ENCODE measurements at regions not wholly inside any gene's neighbourhood (a gene's known extent, or its start where the extent isn't known, plus 50 kb on each side); places are given as distances from the start of the nearest gene placed in this dataset.

DNA sequence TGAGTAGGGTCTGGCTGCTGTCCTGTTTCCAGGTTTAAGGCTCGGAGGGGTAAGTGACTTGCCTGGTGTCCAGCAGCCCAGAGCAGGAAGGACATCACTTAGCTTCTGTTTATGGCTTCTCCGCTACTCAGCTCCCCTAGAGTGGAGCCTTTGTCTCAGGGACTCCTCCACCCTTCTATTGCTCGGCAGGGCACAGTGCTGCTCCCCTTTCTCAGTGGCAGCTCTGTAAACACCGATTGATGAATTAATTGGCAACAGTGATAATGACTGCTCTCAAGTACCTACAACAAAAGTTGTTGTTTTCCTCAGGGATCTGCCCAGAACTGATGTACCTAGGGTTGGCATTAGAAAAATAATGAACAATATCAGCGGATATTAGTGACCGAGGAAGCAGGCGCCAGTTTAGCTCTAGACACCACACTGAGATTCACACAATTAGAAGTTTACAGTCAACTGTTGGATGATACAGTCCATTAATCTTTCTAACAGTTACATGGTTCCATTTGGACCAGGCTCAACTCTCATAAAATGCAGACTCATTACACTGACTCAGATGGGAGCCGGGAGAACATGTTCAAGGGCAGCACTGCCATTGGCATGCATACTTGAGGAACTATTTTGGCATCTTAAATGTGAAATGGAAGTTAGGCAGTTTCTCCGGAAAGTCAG is 265.7 kb downstream of the MTX2 start:
- TF ChIP-seq, protein P1, sequence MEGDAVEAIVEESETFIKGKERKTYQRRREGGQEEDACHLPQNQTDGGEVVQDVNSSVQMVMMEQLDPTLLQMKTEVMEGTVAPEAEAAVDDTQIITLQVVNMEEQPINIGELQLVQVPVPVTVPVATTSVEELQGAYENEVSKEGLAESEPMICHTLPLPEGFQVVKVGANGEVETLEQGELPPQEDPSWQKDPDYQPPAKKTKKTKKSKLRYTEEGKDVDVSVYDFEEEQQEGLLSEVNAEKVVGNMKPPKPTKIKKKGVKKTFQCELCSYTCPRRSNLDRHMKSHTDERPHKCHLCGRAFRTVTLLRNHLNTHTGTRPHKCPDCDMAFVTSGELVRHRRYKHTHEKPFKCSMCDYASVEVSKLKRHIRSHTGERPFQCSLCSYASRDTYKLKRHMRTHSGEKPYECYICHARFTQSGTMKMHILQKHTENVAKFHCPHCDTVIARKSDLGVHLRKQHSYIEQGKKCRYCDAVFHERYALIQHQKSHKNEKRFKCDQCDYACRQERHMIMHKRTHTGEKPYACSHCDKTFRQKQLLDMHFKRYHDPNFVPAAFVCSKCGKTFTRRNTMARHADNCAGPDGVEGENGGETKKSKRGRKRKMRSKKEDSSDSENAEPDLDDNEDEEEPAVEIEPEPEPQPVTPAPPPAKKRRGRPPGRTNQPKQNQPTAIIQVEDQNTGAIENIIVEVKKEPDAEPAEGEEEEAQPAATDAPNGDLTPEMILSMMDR (conservative IDR thresholded peaks at IDR 0.05; ENCODE audit: low read depth, low read length), result no peak
- no peak overlapping the region for H3K4me3 ChIP-seq (ENCODE audit: low read depth, low read length)
- peak; percentile 66 for DNase-seq (ENCODE audit: low read depth)

DNA sequence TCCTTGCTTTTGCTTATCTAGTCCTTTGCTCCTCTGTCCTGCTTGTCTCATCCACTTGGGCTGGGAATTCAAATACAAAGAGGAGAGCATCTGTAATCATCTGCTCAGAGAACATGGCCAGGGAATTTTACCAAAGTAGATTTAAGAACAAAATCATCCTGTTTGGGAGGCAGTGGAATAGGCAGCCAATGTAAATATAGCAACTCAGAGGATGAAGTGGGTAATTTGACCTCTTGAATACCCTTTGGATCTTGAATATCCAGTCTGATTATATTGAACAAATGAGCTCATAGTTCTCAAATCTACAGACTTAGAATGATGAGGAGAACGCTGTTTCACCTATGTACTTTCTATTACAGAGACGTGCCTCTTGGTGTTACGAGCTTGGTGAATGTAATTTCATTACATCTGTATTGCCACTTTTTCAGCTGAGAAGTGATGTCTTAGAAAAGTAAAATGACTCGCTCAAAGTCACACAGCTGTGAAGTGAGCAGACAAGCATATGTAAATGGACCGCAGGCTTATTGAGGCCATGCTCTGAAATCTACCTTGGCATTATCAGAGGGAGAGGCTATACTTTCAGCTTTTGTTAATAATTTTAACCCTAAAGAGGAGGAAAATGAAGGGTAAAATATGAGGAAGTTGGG is 266.3 kb downstream of the MTX2 start:
- DNase-seq (ENCODE audit: low read depth), result no peak
- TF ChIP-seq, protein P1 (conservative IDR thresholded peaks at IDR 0.05; ENCODE audit: low read depth, low read length), result no peak
- no peak overlapping the region for H3K4me3 ChIP-seq (ENCODE audit: low read depth, low read length)

DNA sequence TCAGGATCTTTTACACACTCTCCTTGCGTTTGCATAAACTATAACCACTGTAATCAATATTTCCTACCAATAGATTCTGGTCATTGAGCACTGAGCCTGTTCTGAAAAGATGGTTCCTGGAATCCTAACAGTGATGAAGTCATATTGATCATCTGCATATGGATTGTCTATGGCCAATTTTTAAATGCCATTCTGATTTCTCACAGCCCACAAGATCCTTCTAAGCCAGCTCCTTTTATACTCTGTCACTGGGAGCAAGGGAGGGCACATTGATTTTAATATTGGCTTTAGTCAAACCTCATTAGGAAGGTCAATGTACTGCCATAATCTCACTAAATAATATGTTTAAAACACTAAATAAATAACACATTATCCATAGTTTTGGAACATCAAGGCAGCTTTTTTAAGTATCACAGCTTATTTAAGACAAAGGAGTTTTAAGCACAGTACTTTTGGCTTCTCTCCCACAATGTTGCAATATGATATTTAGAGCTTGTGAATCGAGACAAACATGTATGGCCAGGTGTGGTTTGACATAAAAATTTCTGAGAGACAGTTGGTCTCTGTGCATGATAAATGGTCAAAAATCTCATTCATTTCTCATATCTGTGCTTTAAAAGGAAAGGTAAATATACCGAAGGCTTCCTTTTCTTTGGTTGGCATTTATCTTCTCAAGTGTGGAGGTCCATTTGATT is 267.3 kb downstream of the MTX2 start:
- no peak for DNase-seq (ENCODE audit: low read depth)
- TF ChIP-seq, protein P1 (conservative IDR thresholded peaks at IDR 0.05; ENCODE audit: low read depth, low read length), result no peak
- no peak overlapping the region for H3K4me3 ChIP-seq (ENCODE audit: low read depth, low read length)

DNA sequence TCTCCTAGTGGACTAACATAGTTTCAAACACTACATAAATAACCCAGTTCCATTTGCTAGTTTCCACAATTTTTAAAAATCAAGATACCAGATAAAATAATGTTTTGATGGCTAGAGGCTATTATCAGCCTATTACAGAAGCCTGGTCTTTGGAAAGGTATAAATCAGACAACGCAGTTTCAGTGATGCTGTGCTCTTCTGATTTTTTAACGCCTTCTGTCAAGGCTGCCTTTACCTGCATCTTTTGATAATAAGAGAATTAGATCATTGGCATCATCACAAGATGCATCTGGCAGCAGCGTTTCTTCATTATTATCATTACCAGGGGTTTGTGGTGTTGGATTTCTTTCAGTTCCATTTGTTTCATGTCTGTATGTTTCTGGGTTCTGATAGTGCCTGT is 268.7 kb downstream of the MTX2 start:
- TF ChIP-seq, protein P1 (conservative IDR thresholded peaks at IDR 0.05; ENCODE audit: low read depth, low read length), result no peak
- DNase-seq (ENCODE audit: low read depth), result no peak
- H3K4me3 ChIP-seq (ENCODE audit: low read depth, low read length), result no peak overlapping the region

DNA sequence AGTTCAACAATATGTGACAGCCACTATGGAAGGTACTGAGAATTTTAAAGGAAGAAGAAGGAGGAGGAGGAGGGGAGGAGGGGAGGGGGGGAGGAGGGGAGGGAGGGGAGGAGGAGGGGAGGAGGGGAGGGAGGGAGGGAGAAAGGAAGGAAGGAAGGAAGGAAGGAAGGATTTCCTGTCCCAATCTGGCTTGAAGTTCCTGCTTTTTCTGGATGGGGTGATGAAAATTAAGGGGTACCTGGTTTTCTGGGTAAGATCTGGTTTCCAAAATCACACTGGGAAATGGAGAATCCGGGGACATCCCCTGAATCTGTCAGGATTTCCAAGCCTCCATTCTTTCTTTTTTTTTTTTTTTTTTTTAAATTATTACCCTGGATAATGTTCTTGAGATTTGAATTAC is 271.8 kb downstream of the MTX2 start:
- TF ChIP-seq, protein P1 (conservative IDR thresholded peaks at IDR 0.05; ENCODE audit: low read depth, low read length), result no peak
- DNase-seq (ENCODE audit: low read depth), result no peak
- no peak overlapping the region for H3K4me3 ChIP-seq (ENCODE audit: low read depth, low read length)

DNA sequence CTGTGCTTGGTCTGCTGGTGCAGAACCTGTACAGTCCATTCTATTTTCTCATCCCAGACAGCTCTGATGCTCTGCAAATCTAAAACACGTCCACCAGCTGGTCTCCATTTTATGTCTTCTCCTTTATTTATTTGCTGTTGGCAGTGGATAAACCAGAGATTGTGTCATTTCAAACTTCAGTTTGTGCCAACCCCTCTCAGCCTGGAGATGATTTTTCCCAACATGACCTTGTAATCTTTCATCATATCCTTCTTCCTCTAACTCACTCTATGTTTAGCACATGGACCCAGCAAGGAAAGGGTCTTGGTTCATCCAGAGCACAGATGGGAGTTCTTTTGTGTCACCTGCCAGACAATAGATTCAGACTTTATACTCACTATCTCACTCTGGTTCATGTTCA is 273.2 kb downstream of the MTX2 start:
- no peak for DNase-seq (ENCODE audit: low read depth)
- no peak overlapping the region for H3K4me3 ChIP-seq (ENCODE audit: low read depth, low read length)
- TF ChIP-seq, protein P1 (conservative IDR thresholded peaks at IDR 0.05; ENCODE audit: low read depth, low read length), result no peak

Measured in epithelial cell of proximal tubule (primary cell).